Smooth muscle cell (in vitro differentiated cells): ENCODE measurements at regions not wholly inside any gene's neighbourhood (a gene's known extent, or its start where the extent isn't known, plus 50 kb on each side); places are given as distances from the start of the nearest gene placed in this dataset.

ENCODE experiments used
- DNase-seq: peaks from one replicate; lab custom pipeline; 2025; ENCODE audit not compliant: unreplicated experiment; lab: John Stamatoyannopoulos, UW
- H2AFZ ChIP-seq: fragments of 200-600 bp; sonication (generic); 2 replicates; pipeline ENCODE4 v1.6.0; 2016; ENCODE audit warnings: antibody characterized with exemption, low read depth, mild to moderate bottlenecking
- H3F3A ChIP-seq: fragments of 200-600 bp; sonication (generic); 2 replicates; pipeline ENCODE4 v1.6.0; 2017; ENCODE audit warnings: antibody characterized with exemption, low read depth
- H3K27ac ChIP-seq: fragments of 200-600 bp; sonication (generic); 2 replicates; pipeline ENCODE4 v1.5.1; 2016; ENCODE audit warnings: low read depth, mild to moderate bottlenecking
- H3K27me3 ChIP-seq: fragments of 200-600 bp; sonication (generic); 2 replicates; pipeline ENCODE4 v1.6.1; 2016; ENCODE audit warnings: low read depth, mild to moderate bottlenecking
- H3K36me3 ChIP-seq: fragments of 200-600 bp; sonication (generic); 2 replicates; pipeline ENCODE4 v1.5.1; 2016; ENCODE audit warnings: low read depth
- H3K4me1 ChIP-seq: fragments of 200-600 bp; sonication (generic); 2 replicates; pipeline ENCODE4 v1.5.1; 2016; ENCODE audit warnings: low read depth
- H3K4me2 ChIP-seq: fragments of 200-600 bp; sonication (generic); 2 replicates; pipeline ENCODE4 v1.6.0; 2016; ENCODE audit warnings: mild to moderate bottlenecking
- H3K4me3 ChIP-seq: fragments of 200-600 bp; sonication (generic); 2 replicates; pipeline ENCODE4 v1.5.1; 2016; ENCODE audit warnings: mild to moderate bottlenecking
- H3K79me2 ChIP-seq: fragments of 200-600 bp; sonication (generic); 2 replicates; pipeline ENCODE4 v1.6.0; 2016; ENCODE audit warnings: low read depth, mild to moderate bottlenecking
- H3K9ac ChIP-seq: fragments of 200-600 bp; sonication (generic); 2 replicates; pipeline ENCODE4 v1.6.0; 2016; ENCODE audit warnings: low read depth
- H3K9me3 ChIP-seq: fragments of 200-600 bp; sonication (generic); replicated peaks from 2 replicates; pipeline ENCODE4 v1.5.1; 2016; ENCODE audit warnings: low read depth
- H4K20me1 ChIP-seq: fragments of 200-600 bp; sonication (generic); 2 replicates; pipeline ENCODE4 v1.6.0; 2016; ENCODE audit warnings: low read depth
- CTCF ChIP-seq: fragments of 200-600 bp; sonication (generic); IDR thresholded peaks from 2 replicates; pipeline ENCODE4 v1.5.1; 2017; ENCODE audit warnings: borderline replicate concordance, mild to moderate bottlenecking, antibody characterized with exemption; ENCODE audit not compliant: insufficient read depth, poor library complexity, severe bottlenecking
- WGBS: methylation state at CpG from one replicate; pipeline ENCODE4 v1.1.7; 2016; ENCODE audit warnings: low lambda C conversion rate; 5-methylcytosine and 5-hydroxymethylcytosine counted together

GRCh38 chr4:178349601-178350000 is 907.4 kb upstream of the AGA start:
- no peak overlapping the region for H3K4me2 ChIP-seq

GRCh38 chr4:178351185-178351584 is 908.9 kb upstream of the AGA start:
- TF ChIP-seq CTCF, result no peak
- Histone ChIP-seq H3F3A (no peaks in the 10 kb centered on the region), H3K4me2 (no peak overlapping the region), H3K79me2 (no peaks in the 10 kb centered on the region), H3K9me3 (no peaks in the 10 kb centered on the region), H3K4me3 (no peak overlapping the region), H2AFZ (no peak overlapping the region), H4K20me1 (no peaks in the 10 kb centered on the region), H3K27me3 (no peaks in the 10 kb centered on the region), H3K36me3 (no peaks in the 10 kb centered on the region), H3K4me1 (no peaks in the 10 kb centered on the region), H3K27ac (no peak overlapping the region), H3K9ac (no peak overlapping the region)
- no peak for DNase-seq

More at GRCh38 chr4:178349601-178350000, 907.4 kb upstream of the AGA start:
- Histone ChIP-seq H3K27ac (no peak overlapping the region), H3K36me3 (no peaks in the 10 kb centered on the region), H3K27me3 (no peaks in the 10 kb centered on the region), H3K4me1 (no peaks in the 10 kb centered on the region), H4K20me1 (no peaks in the 10 kb centered on the region), H3K9ac (no peak overlapping the region), H3K9me3 (no peaks in the 10 kb centered on the region), H3K79me2 (no peaks in the 10 kb centered on the region), H3F3A (no peaks in the 10 kb centered on the region), H3K4me3 (no peak overlapping the region), H2AFZ (no peak overlapping the region)
- DNase-seq, result no peak
- 96% methylated on average over 4 of the region's 4 CpGs for WGBS
- no peak for TF ChIP-seq CTCF

GRCh38 chr4:178356725-178357124 is 914.5 kb upstream of the AGA start:
- no peaks in the 10 kb centered on the region for H3F3A ChIP-seq
- H3K79me2 ChIP-seq, result no peaks in the 10 kb centered on the region
- no peak overlapping the region for H3K4me2 ChIP-seq
- no peaks in the 10 kb centered on the region for H3K27me3 ChIP-seq
- TF ChIP-seq CTCF, result no peak
- H2AFZ ChIP-seq, result no peak overlapping the region
- no peak overlapping the region for H3K9ac ChIP-seq
- DNase-seq, result no peak
- 89% methylated on average over 2 of the region's 2 CpGs for WGBS
- H4K20me1 ChIP-seq, result no peaks in the 10 kb centered on the region
- no peaks in the 10 kb centered on the region for H3K36me3 ChIP-seq
- H3K4me3 ChIP-seq, result no peak overlapping the region
- H3K9me3 ChIP-seq, result no peaks in the 10 kb centered on the region
- H3K4me1 ChIP-seq, result no peaks in the 10 kb centered on the region
- H3K27ac ChIP-seq, result no peak overlapping the region

GRCh38 chr4:178385481-178385880 is 943.2 kb upstream of the AGA start:
- H3K4me2 ChIP-seq, result no peak overlapping the region
- TF ChIP-seq CTCF, result no peak
- 91% methylated on average over 2 of the region's 2 CpGs for WGBS

More at GRCh38 chr4:178385481-178385880, 943.2 kb upstream of the AGA start:
- Histone ChIP-seq H2AFZ (no peak overlapping the region), H3K9me3 (no peaks in the 10 kb centered on the region), H3K79me2 (no peaks in the 10 kb centered on the region), H3F3A (no peaks in the 10 kb centered on the region), H3K27ac (no peak overlapping the region), H3K4me3 (no peak overlapping the region), H3K27me3 (no peaks in the 10 kb centered on the region), H3K9ac (no peak overlapping the region), H3K36me3 (no peaks in the 10 kb centered on the region), H4K20me1 (no peaks in the 10 kb centered on the region), H3K4me1 (no peaks in the 10 kb centered on the region)
- no peak for DNase-seq
